ENCODE measurements at regions not wholly inside any gene's neighbourhood (a gene's known extent, or its start where the extent isn't known, plus 50 kb on each side); places are given as distances from the start of the nearest gene placed in this dataset.
"Not testable (repeated sequence)": the region's sequence is repeated elsewhere in the genome, so short reads cannot be mapped to it uniquely, and the experiment has no call there.

DNA sequence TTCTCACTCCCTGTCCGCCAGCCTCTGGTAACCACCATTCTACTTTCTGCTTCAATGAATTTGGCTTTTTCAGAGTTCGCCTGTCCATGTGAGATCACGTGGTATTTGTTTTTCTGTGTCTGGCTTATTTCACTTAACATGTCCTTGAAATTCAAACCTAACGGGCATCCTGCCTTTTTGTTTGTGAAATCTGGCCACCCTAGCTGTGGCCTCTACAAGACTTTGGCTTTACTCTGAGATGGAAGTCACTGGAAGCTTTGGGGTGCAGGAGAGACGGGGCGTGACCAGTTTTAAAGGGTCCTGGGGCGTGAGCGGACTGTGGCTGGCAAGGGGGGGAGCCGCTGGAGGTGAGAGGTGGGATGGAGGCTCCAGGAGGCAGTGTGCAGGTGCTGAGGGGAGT lies 66.4 kb downstream of the PROP1 start:
- TF ChIP-seq, protein P1, sequence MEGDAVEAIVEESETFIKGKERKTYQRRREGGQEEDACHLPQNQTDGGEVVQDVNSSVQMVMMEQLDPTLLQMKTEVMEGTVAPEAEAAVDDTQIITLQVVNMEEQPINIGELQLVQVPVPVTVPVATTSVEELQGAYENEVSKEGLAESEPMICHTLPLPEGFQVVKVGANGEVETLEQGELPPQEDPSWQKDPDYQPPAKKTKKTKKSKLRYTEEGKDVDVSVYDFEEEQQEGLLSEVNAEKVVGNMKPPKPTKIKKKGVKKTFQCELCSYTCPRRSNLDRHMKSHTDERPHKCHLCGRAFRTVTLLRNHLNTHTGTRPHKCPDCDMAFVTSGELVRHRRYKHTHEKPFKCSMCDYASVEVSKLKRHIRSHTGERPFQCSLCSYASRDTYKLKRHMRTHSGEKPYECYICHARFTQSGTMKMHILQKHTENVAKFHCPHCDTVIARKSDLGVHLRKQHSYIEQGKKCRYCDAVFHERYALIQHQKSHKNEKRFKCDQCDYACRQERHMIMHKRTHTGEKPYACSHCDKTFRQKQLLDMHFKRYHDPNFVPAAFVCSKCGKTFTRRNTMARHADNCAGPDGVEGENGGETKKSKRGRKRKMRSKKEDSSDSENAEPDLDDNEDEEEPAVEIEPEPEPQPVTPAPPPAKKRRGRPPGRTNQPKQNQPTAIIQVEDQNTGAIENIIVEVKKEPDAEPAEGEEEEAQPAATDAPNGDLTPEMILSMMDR (IDR thresholded peaks at IDR 0.05; ENCODE audit: low read depth, low read length): not testable (repeated sequence)
- not testable (repeated sequence) for TF ChIP-seq POLR2A (IDR thresholded peaks at IDR 0.05; ENCODE audit: extremely low read depth, insufficient read length)
